PC-3 (cell line): ENCODE measurements at regions not wholly inside any gene's neighbourhood (a gene's known extent, or its start where the extent isn't known, plus 50 kb on each side); places are given as distances from the start of the nearest gene placed in this dataset.
A peak's percentile ranks its signal among the peaks of the same experiment; 100 is the strongest.

ENCODE experiments used
- ATAC-seq: fragments of 200-7000 bp; cut with Tn5 transposase; 2 replicates; pipeline ENCODE4 v1.9.1; 2020; ENCODE audit warnings: mild to moderate bottlenecking, moderate library complexity
- BruUV-seq: library from RNA; stranded (reverse); fragments of 400-500 nt; replicated peaks from 2 replicates; lab custom pipeline; 2021; lab: Mats Ljungman, UMichigan
- CTCF ChIA-PET: fragments of 300-600 bp; sonication (Branson Sonifier 250); formaldehyde crosslinking; loops from one replicate; lab custom pipeline; 2022; ENCODE audit warnings: antibody characterized with exemption; lab: Charles Lee
- POLR2A ChIA-PET: fragments of 300-600 bp; sonication (Branson Sonifier 250); formaldehyde crosslinking; loops from one replicate; lab custom pipeline; 2022; ENCODE audit warnings: antibody characterized with exemption; ENCODE audit not compliant: unreplicated experiment; lab: Charles Lee
- DNase-seq: peaks from one replicate; pipeline ENCODE4 v3.0.0-alpha.2; 2015
- H2AFZ ChIP-seq: fragments of 300-600 bp; sonication (generic); 2 replicates; pipeline ENCODE4 v1.6.0; 2016; ENCODE audit warnings: antibody characterized with exemption, low read length
- H3F3A ChIP-seq: fragments of 300-600 bp; sonication (generic); one replicate; pipeline ENCODE4 v1.6.0; 2017; ENCODE audit warnings: antibody characterized with exemption, low read length, control low read depth, mild to moderate bottlenecking; ENCODE audit not compliant: unreplicated experiment
- H3K27ac ChIP-seq: fragments of 300-600 bp; sonication (generic); 2 replicates; pipeline ENCODE4 v1.5.1; 2016; ENCODE audit warnings: mild to moderate bottlenecking, low read length
- H3K27me3 ChIP-seq: fragments of 300-600 bp; sonication (generic); 2 replicates; pipeline ENCODE4 v1.6.1; 2016; ENCODE audit warnings: low read length, mixed read lengths
- H3K36me3 ChIP-seq: fragments of 300-600 bp; sonication (generic); 2 replicates; pipeline ENCODE4 v1.6.1; 2016; ENCODE audit warnings: low read depth, mixed run types, low read length, mixed read lengths
- H3K4me1 ChIP-seq: fragments of 300-600 bp; sonication (generic); 2 replicates; pipeline ENCODE4 v1.5.1; 2016; ENCODE audit warnings: low read length; ENCODE audit not compliant: insufficient read depth
- H3K4me2 ChIP-seq: fragments of 300-600 bp; sonication (generic); 2 replicates; pipeline ENCODE4 v1.6.0; 2016; ENCODE audit warnings: low read length
- H3K4me3 ChIP-seq: fragments of 300-600 bp; sonication (generic); 2 replicates; pipeline ENCODE4 v1.5.1; 2016; ENCODE audit warnings: mild to moderate bottlenecking, low read length, mixed read lengths
- H3K79me2 ChIP-seq: fragments of 300-600 bp; sonication (generic); 2 replicates; pipeline ENCODE4 v1.6.1; 2017; ENCODE audit warnings: low read length, mixed read lengths
- H3K9ac ChIP-seq: fragments of 300-600 bp; sonication (generic); 2 replicates; pipeline ENCODE4 v1.6.0; 2016; ENCODE audit warnings: mild to moderate bottlenecking, low read length
- H3K9me2 ChIP-seq: fragments of 300-600 bp; sonication (generic); replicated peaks from 2 replicates; pipeline ENCODE4 v1.6.1; 2016; ENCODE audit warnings: mixed run types, low read length, mixed read lengths
- H3K9me3 ChIP-seq: fragments of 300-600 bp; sonication (generic); 2 replicates; pipeline ENCODE4 v1.6.1; 2016; ENCODE audit warnings: low read length, mixed read lengths
- H4K20me1 ChIP-seq: fragments of 300-600 bp; sonication (generic); 2 replicates; pipeline ENCODE4 v1.6.1; 2016; ENCODE audit warnings: low read length, mixed read lengths
- CTCF ChIP-seq: fragments of 300-600 bp; sonication (generic); conservative IDR thresholded peaks from 2 replicates; pipeline ENCODE4 v1.5.1; 2017; ENCODE audit warnings: antibody characterized with exemption, low read depth, mild to moderate bottlenecking, low read length
- EZH2 ChIP-seq: fragments of 300-600 bp; sonication (generic); IDR thresholded peaks from one replicate; pipeline ENCODE4 v1.6.1; 2017; ENCODE audit warnings: antibody characterized with exemption, mild to moderate bottlenecking, low read length; ENCODE audit not compliant: unreplicated experiment
- EZH2phosphoT487 ChIP-seq: fragments of 300-600 bp; sonication (generic); IDR thresholded peaks from 2 replicates; pipeline ENCODE4 v1.6.1; 2018; ENCODE audit warnings: mild to moderate bottlenecking, antibody characterized with exemption, low read length, borderline replicate concordance
- intact Hi-C: fragments of 100-400 bp; cut with micrococcal nuclease; formaldehyde crosslinking; loops from 2 replicates; pipeline ENCODE4 v1.9.0; 2023

- Histone ChIP-seq H3F3A (no peaks in the 10 kb centered on the region), H3K79me2 (no peaks in the 10 kb centered on the region), H3K4me2 (no peak overlapping the region), H2AFZ (no peak overlapping the region), H3K9ac (no peak overlapping the region), H3K36me3 (no peaks in the 10 kb centered on the region), H3K27ac (no peak overlapping the region), H3K4me1 (no peaks in the 10 kb centered on the region), H3K9me2 (no peaks in the 10 kb centered on the region), H3K27me3 (no peaks in the 10 kb centered on the region), H3K9me3 (no peaks in the 10 kb centered on the region), H3K4me3 (no peak overlapping the region), H4K20me1 (no peaks in the 10 kb centered on the region)
- ATAC-seq (no peak), DNase-seq (no peak)
- POLR2A ChIA-PET = no interaction called here
- TF ChIP-seq CTCF (no peak), EZH2 (no peak), EZH2phosphoT487 (no peak)
- CTCF ChIA-PET = no interaction called here
- intact Hi-C loops = no loop called here
- no TSS peak for BruUV-seq
Measured at GRCh38 chr1:194598098-194598497, 1411.7 kb upstream of the B3GALT2 start.

GRCh38 chr1:194586302-194586701 lies 1399.9 kb upstream of the B3GALT2 start:
- Histone ChIP-seq H3K36me3 (no peaks in the 10 kb centered on the region), H2AFZ (no peak overlapping the region), H3K79me2 (no peaks in the 10 kb centered on the region), H3K27ac (0 out of 2 replicates have a peak overlapping the region, but pooled peaks have one; percentile 9), H3K9ac (no peak overlapping the region), H3K27me3 (no peaks in the 10 kb centered on the region), H3K4me2 (peak overlapping the region; percentile 27; the same call in 1 of the 2 replicates), H3F3A (no peaks in the 10 kb centered on the region), H4K20me1 (no peaks in the 10 kb centered on the region), H3K4me1 (peaks cover 10% of the 10 kb centered on the region; the same call in 1 of the 2 replicates), H3K4me3 (no peak overlapping the region), H3K9me2 (no peaks in the 10 kb centered on the region), H3K9me3 (no peaks in the 10 kb centered on the region)
- BruUV-seq = no TSS peak
- TF ChIP-seq CTCF (no peak), EZH2 (no peak), EZH2phosphoT487 (no peak)
- intact Hi-C loops = loop anchor here (5.0 to 10.0 kb wide), 2 partner anchors 71 to 138 kb away; no protein-coding TSS in a partner anchor
- DNase-seq = peak; percentile 50
- ATAC-seq = peak; percentile 60
- ChIA-PET POLR2A (no interaction called here), CTCF (no interaction called here)

GRCh38 chr1:194584052-194584451 lies 1397.6 kb upstream of the B3GALT2 start:
- Histone ChIP-seq H3K79me2 (no peaks in the 10 kb centered on the region), H3K9ac (no peak overlapping the region), H2AFZ (no peak overlapping the region), H3K9me2 (no peaks in the 10 kb centered on the region), H3K27me3 (no peaks in the 10 kb centered on the region), H3K4me1 (peaks cover 10% of the 10 kb centered on the region; the same call in 1 of the 2 replicates), H4K20me1 (no peaks in the 10 kb centered on the region), H3K9me3 (no peaks in the 10 kb centered on the region), H3K27ac (no peak overlapping the region), H3K4me3 (no peak overlapping the region), H3K4me2 (no peak overlapping the region), H3K36me3 (no peaks in the 10 kb centered on the region), H3F3A (no peaks in the 10 kb centered on the region)
- TF ChIP-seq CTCF (no peak), EZH2phosphoT487 (no peak), EZH2 (no peak)
- intact Hi-C loops = loop anchor here (10.0 kb wide), 1 partner anchor 141 kb away; no protein-coding TSS in a partner anchor
- CTCF ChIA-PET = no interaction called here
- ATAC-seq (no peak), DNase-seq (no peak)
- POLR2A ChIA-PET = no interaction called here
- BruUV-seq = no TSS peak
